Liver (tissue), 7 donors: ENCODE measurements at regions not wholly inside any gene's neighbourhood (a gene's known extent, or its start where the extent isn't known, plus 50 kb on each side); places are given as distances from the start of the nearest gene placed in this dataset.

Experiments
- DNase-seq: peaks from one replicate; pipeline ENCODE4 v3.0.0-alpha.2; 2017; ENCODE audit warnings: low spot score
- H3K27ac ChIP-seq, 2 donors: one replicate each; pipeline ENCODE4 v1.7.0; 2013; ENCODE audit warnings: inconsistent platforms in 2 of 2, low read length in 2 of 2, control low read depth in 1 of 2, low read depth in 1 of 2, mild to moderate bottlenecking in 1 of 2
- H3K27me3 ChIP-seq, 4 donors: one replicate each; pipeline versions ENCODE4 v1.6.1 to v1.7.0; 2013; ENCODE audit warnings: low read length in 3 of 4, inconsistent platforms in 1 of 4, mild to moderate bottlenecking in 1 of 4, moderate library complexity in 1 of 4; ENCODE audit not compliant: control insufficient read depth in 4 of 4, insufficient read depth in 4 of 4
- H3K36me3 ChIP-seq, 4 donors: one replicate each; pipeline versions ENCODE4 v1.6.1 to v1.7.0; 2013; ENCODE audit warnings: low read length in 3 of 4, mild to moderate bottlenecking in 3 of 4, low read depth in 1 of 4, moderate library complexity in 1 of 4; ENCODE audit not compliant: control insufficient read depth in 4 of 4, insufficient read depth in 3 of 4
- H3K4me1 ChIP-seq, 4 donors: one replicate each; pipeline versions ENCODE4 v1.6.1 to v1.7.0; 2013; ENCODE audit warnings: low read length in 3 of 4, mild to moderate bottlenecking in 3 of 4, moderate library complexity in 1 of 4; ENCODE audit not compliant: control insufficient read depth in 4 of 4, insufficient read depth in 4 of 4
- H3K4me3 ChIP-seq, 3 donors: one replicate each; pipeline versions ENCODE4 v1.6.1 to v1.7.0; 2013; ENCODE audit warnings: low read length in 3 of 3, control low read depth in 1 of 3, low read depth in 1 of 3, mild to moderate bottlenecking in 1 of 3
- H3K9ac ChIP-seq, 2 donors: one replicate each; pipeline ENCODE4 v1.7.0; 2013; ENCODE audit warnings: low read length in 2 of 2, mild to moderate bottlenecking in 2 of 2, moderate library complexity in 2 of 2, control low read depth in 1 of 2, low read depth in 1 of 2
- H3K9me3 ChIP-seq, 4 donors: one replicate each; pipeline versions ENCODE4 v1.6.1 to v1.7.0; 2013; ENCODE audit warnings: low read length in 3 of 4; ENCODE audit not compliant: control insufficient read depth in 4 of 4
- EGR1 ChIP-seq, 2 donors: IDR thresholded peaks; 2 replicates each; pipeline ENCODE4 v1.6.1; 2016 to 2018; ENCODE audit warnings: antibody characterized with exemption in 2 of 2, low read depth in 2 of 2
- FOXA1 ChIP-seq: IDR thresholded peaks from 2 replicates; pipeline ENCODE4 v1.6.1; 2016; ENCODE audit warnings: antibody characterized with exemption
- FOXA2 ChIP-seq: IDR thresholded peaks from 2 replicates; pipeline ENCODE4 v1.6.1; 2016; ENCODE audit warnings: antibody characterized with exemption
- HNF4A ChIP-seq, 2 donors: conservative IDR thresholded peaks; 2 replicates each; pipeline ENCODE4 v1.6.1; 2016; ENCODE audit warnings: antibody characterized with exemption in 2 of 2, mild to moderate bottlenecking in 2 of 2
- HNF4G ChIP-seq: IDR thresholded peaks from 2 replicates; pipeline ENCODE4 v1.6.1; 2016; ENCODE audit warnings: antibody characterized with exemption
- NR2F2 ChIP-seq: IDR thresholded peaks from 2 replicates; pipeline ENCODE4 v1.6.1; 2016; ENCODE audit warnings: antibody characterized with exemption
- RAD21 ChIP-seq, 2 donors: IDR thresholded peaks; 2 replicates each; pipeline ENCODE4 v1.6.1; 2016; ENCODE audit warnings: antibody characterized with exemption in 2 of 2, mild to moderate bottlenecking in 2 of 2
- RXRA ChIP-seq, 2 donors: IDR thresholded peaks; 2 replicates each; pipeline ENCODE4 v1.6.1; 2017 to 2018; ENCODE audit warnings: antibody characterized with exemption in 2 of 2, mild to moderate bottlenecking in 1 of 2
- SP1 ChIP-seq: IDR thresholded peaks from 2 replicates; pipeline ENCODE4 v1.6.1; 2018; ENCODE audit warnings: antibody characterized with exemption, mild to moderate bottlenecking
- TAF1 ChIP-seq: conservative IDR thresholded peaks from 2 replicates; pipeline ENCODE4 v1.6.1; 2016; ENCODE audit warnings: antibody characterized with exemption, mild to moderate bottlenecking
- WGBS: extraction: QIAGEN DNeasy Blood & Tissue Kit; methylation state at CpG from one replicate; pipeline ENCODE4 v1.1.7; 2013; 5-methylcytosine and 5-hydroxymethylcytosine counted together
- TF ChIP-seq, protein P1 (sequence below): IDR thresholded peaks from 2 replicates; pipeline ENCODE4 v1.6.1; 2016; ENCODE audit warnings: antibody characterized with exemption
- TF ChIP-seq, protein P2 (sequence below): IDR thresholded peaks from 2 replicates; pipeline ENCODE4 v1.6.1; 2016; ENCODE audit warnings: antibody characterized with exemption, mild to moderate bottlenecking
- TF ChIP-seq, protein P3 (sequence below): IDR thresholded peaks from 2 replicates; pipeline ENCODE4 v1.6.1; 2016; ENCODE audit warnings: antibody characterized with exemption
- donor health status: healthy.
- donor health status: healthy.
- donor health status: healthy.
- donor health status: healthy.

DNA sequence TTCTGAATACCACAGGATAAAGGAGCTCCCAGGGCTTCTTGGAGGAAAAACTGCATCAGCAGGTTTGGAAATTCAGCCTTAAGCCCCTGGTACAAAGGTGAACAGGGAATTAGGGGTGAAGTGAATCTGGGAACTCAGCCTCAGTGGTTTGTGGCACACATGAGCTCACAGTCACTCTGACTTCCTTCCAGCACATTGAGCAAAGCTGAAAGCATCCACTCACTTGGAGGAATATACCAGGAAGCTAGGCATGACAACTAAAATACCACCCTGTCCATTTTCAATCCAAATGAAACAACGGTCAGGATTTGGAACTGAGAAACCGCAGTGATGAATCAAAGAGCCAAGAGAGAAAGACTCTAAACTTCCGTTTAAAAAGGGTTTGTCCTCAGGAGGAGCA lies 216.1 kb downstream of the ICOS start (continued):
- TF ChIP-seq FOXA1, result no peak
- TF ChIP-seq NR2F2, result no peak
- no peak for TF ChIP-seq EGR1 (IDR thresholded peaks at IDR 0.05; ENCODE audit: low read depth in 2 of 2)
- TF ChIP-seq, protein P1, sequence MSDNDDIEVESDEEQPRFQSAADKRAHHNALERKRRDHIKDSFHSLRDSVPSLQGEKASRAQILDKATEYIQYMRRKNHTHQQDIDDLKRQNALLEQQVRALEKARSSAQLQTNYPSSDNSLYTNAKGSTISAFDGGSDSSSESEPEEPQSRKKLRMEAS, result no peak
- no peak for TF ChIP-seq SP1

DNA sequence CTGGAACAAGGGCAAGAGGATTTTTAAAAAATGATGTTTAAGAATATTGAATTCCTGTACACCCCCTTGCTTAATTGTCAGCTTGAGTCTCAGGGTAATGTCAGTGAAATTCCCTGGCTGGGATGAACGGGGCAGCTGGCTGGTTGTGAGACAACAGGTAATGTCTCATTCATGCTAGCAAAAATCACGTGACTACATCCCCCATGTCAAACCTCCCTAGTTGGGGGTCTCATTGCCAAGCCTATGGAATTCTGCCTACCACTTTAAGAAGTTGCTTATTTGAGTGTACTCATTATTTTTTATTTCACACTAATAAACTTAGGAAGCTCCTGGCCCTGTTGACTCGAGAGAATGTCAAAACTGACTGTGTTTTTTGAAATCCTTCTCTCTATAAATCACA lies 218.3 kb downstream of the ICOS start:
- no peaks in the 10 kb centered on the region for H3K27me3 ChIP-seq
- H3K4me3 ChIP-seq, result no peak overlapping the region
- no peak overlapping the region for H3K9ac ChIP-seq
- no peaks in the 10 kb centered on the region for H3K36me3 ChIP-seq
- WGBS, result 85% methylated on average over 3 of the region's 3 CpGs
- no peaks in the 10 kb centered on the region for H3K4me1 ChIP-seq
- no peak for DNase-seq
- TF ChIP-seq HNF4G (no peak), FOXA2 (no peak), FOXA1 (no peak), RAD21 (IDR thresholded peaks at IDR 0.05) (no peak), NR2F2 (no peak), TAF1 (no peak)
- TF ChIP-seq, protein P2, sequence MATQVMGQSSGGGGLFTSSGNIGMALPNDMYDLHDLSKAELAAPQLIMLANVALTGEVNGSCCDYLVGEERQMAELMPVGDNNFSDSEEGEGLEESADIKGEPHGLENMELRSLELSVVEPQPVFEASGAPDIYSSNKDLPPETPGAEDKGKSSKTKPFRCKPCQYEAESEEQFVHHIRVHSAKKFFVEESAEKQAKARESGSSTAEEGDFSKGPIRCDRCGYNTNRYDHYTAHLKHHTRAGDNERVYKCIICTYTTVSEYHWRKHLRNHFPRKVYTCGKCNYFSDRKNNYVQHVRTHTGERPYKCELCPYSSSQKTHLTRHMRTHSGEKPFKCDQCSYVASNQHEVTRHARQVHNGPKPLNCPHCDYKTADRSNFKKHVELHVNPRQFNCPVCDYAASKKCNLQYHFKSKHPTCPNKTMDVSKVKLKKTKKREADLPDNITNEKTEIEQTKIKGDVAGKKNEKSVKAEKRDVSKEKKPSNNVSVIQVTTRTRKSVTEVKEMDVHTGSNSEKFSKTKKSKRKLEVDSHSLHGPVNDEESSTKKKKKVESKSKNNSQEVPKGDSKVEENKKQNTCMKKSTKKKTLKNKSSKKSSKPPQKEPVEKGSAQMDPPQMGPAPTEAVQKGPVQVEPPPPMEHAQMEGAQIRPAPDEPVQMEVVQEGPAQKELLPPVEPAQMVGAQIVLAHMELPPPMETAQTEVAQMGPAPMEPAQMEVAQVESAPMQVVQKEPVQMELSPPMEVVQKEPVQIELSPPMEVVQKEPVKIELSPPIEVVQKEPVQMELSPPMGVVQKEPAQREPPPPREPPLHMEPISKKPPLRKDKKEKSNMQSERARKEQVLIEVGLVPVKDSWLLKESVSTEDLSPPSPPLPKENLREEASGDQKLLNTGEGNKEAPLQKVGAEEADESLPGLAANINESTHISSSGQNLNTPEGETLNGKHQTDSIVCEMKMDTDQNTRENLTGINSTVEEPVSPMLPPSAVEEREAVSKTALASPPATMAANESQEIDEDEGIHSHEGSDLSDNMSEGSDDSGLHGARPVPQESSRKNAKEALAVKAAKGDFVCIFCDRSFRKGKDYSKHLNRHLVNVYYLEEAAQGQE, result no peak
- H3K27ac ChIP-seq, result no peak overlapping the region
- peaks cover 0 to 4% (median 0%) of the 10 kb centered on the region in 4 donors for H3K9me3 ChIP-seq

DNA sequence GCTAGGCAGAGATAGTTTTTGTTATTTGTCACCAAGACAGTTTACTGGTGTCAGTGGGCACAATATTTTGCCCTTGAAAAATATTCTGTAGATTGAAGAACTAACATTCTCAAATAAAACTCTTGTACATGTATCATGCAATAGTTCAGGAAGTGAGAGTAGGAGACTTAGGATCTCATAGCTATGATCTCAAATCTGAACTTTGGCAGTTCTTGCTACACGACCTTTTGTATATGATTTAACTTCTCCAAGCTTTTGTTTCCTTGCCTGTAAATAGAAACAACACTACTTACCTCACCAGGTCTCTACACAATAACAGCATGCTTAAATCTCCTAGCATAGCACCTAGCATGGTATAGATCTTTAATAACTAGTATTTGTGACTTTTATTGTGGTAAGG lies 219.9 kb downstream of the ICOS start:
- Histone ChIP-seq H3K4me1 (no peaks in the 10 kb centered on the region), H3K9me3 (peaks cover 0 to 4% (median 0%) of the 10 kb centered on the region in 4 donors), H3K4me3 (no peak overlapping the region), H3K9ac (no peak overlapping the region), H3K36me3 (no peaks in the 10 kb centered on the region), H3K27me3 (no peaks in the 10 kb centered on the region), H3K27ac (no peak overlapping the region)
- TF ChIP-seq RXRA (IDR thresholded peaks at IDR 0.05) (no peak), NR2F2 (no peak)
- no peak for DNase-seq
- WGBS, result 72% methylated on average over 1 of the region's 1 CpG

DNA sequence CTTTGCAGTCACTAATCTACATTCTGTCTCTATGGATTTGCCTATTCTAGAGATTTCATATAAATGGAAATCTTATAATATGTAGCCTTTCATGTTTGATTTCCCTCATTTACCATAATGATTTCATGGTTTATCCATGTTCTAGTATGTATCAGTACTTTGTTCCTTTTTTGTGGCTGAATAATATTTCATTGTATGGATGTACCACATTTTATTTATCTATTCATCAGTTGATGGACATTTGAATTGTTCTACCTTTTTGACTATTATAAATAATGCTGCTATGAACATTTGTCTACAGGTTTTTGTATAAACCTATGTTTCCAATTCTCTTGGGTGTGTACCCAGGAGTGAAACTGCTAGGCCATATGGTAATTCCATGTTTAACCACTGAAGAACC lies 221.1 kb downstream of the ICOS start:
- peaks cover 0 to 4% (median 0%) of the 10 kb centered on the region in 4 donors for H3K9me3 ChIP-seq
- no peak for DNase-seq
- no peaks in the 10 kb centered on the region for H3K27me3 ChIP-seq
- no peak overlapping the region for H3K4me3 ChIP-seq
- no peak overlapping the region for H3K9ac ChIP-seq
- H3K4me1 ChIP-seq, result no peaks in the 10 kb centered on the region
- H3K36me3 ChIP-seq, result no peaks in the 10 kb centered on the region
- no peak overlapping the region for H3K27ac ChIP-seq
- TF ChIP-seq HNF4G (no peak), FOXA1 (no peak), HNF4A (conservative IDR thresholded peaks at IDR 0.05) (no peak), NR2F2 (no peak)
- TF ChIP-seq, protein P3, sequence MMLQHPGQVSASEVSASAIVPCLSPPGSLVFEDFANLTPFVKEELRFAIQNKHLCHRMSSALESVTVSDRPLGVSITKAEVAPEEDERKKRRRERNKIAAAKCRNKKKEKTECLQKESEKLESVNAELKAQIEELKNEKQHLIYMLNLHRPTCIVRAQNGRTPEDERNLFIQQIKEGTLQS, result no peak
